Mucosa of descending colon (tissue), 3 donors: ENCODE measurements at regions not wholly inside any gene's neighbourhood (a gene's known extent, or its start where the extent isn't known, plus 50 kb on each side); places are given as distances from the start of the nearest gene placed in this dataset.

Experiments used
- ATAC-seq: fragments of 200-7000 bp; cut with Tn5 transposase; one replicate; pipeline ENCODE4 v1.9.1; 2020; ENCODE audit warnings: mild to moderate bottlenecking, moderate library complexity
- DNase-seq, 3 donors: peaks; one replicate each; pipeline ENCODE4 v3.0.0-alpha.2; 2020
- H3K36me3 ChIP-seq: fragments of 200-600 bp; one replicate; pipeline ENCODE4 v1.8.0; 2021; ENCODE audit warnings: low read depth, mild to moderate bottlenecking
- H3K4me1 ChIP-seq: fragments of 200-600 bp; one replicate; pipeline ENCODE4 v1.8.0; 2021; ENCODE audit warnings: low read depth, mild to moderate bottlenecking
- H3K4me3 ChIP-seq: fragments of 200-600 bp; one replicate; pipeline ENCODE4 v1.8.0; 2021; ENCODE audit warnings: mild to moderate bottlenecking
- H3K9me3 ChIP-seq: fragments of 200-600 bp; one replicate; pipeline ENCODE4 v1.8.0; 2021; ENCODE audit warnings: mild to moderate bottlenecking
- intact Hi-C, 2 donors: fragments of 100-400 bp; cut with DNase I in 1 of 2; cut with micrococcal nuclease in 1 of 2; formaldehyde crosslinking; loops; one replicate each; pipeline versions ENCODE4 v1.11.0 to v1.11.1; 2022; cut with DNase I, micrococcal nuclease
- TF ChIP-seq, protein P1 (sequence below): fragments of 200-600 bp; IDR thresholded peaks from one replicate; pipeline ENCODE4 v1.8.0; 2022; ENCODE audit warnings: antibody characterized with exemption, mild to moderate bottlenecking
- donor health status: DM: no; HTN: no; CAD: no; lungs with moderate emphysema.
- donor health status: DM: no; HTN: no; CAD: no.
- donor health status: DM: no; HTN: yes; CAD: no.

GRCh38 chr6:4580361-4580760 is 195.8 kb upstream of the CDYL start:
- DNase-seq, result no peak
- Histone ChIP-seq H3K4me3 (no peak overlapping the region), H3K4me1 (no peaks in the 10 kb centered on the region), H3K36me3 (no peaks in the 10 kb centered on the region), H3K9me3 (no peaks in the 10 kb centered on the region)
- intact Hi-C loops, result no loop called here
- ATAC-seq, result no peak
- TF ChIP-seq, protein P1, sequence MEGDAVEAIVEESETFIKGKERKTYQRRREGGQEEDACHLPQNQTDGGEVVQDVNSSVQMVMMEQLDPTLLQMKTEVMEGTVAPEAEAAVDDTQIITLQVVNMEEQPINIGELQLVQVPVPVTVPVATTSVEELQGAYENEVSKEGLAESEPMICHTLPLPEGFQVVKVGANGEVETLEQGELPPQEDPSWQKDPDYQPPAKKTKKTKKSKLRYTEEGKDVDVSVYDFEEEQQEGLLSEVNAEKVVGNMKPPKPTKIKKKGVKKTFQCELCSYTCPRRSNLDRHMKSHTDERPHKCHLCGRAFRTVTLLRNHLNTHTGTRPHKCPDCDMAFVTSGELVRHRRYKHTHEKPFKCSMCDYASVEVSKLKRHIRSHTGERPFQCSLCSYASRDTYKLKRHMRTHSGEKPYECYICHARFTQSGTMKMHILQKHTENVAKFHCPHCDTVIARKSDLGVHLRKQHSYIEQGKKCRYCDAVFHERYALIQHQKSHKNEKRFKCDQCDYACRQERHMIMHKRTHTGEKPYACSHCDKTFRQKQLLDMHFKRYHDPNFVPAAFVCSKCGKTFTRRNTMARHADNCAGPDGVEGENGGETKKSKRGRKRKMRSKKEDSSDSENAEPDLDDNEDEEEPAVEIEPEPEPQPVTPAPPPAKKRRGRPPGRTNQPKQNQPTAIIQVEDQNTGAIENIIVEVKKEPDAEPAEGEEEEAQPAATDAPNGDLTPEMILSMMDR, result no peak

DNA sequence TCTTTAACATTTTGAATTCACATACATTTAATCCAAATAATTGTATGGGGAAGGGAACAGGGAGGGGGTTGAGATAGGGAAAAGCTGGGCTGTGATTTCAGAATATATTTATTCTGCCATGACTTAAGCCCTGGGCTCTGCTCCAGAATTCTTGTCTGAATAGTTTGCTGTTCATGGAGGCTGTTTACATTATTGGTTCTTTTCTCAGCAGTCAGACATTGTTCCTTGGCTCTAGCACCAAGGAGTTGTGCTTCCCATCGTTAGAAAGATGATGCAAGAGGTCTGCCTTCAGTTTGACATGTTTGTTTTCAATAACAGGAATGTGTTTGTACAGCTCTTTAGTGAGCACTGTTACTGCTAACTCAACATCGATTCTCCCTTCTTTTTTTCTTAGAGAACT is 198.8 kb upstream of the CDYL start:
- TF ChIP-seq, protein P1, result no peak
- peak; percentile 31 for ATAC-seq

DNA sequence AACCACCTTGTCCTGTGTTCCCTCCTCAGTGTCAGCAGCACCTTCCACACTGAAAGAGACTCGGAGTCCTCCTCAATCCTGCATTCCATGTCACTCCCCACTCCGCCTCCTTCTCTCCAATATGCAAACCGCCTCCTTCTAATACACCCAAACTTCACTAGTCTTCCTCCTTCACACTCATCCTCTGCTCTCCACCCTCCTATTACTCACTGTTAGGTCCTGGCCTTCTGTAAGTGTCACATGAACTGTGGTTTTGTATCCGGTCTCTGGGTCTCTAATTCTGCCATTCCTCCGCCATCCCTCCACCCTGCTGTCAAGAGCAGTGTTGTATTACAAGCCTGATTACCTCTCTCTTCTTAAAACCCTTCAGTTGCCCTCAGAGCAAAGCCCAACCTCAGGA is 200.5 kb upstream of the CDYL start:
- no peak for DNase-seq
- Histone ChIP-seq H3K4me3 (no peak overlapping the region), H3K9me3 (peaks cover 12% of the 10 kb centered on the region), H3K36me3 (no peaks in the 10 kb centered on the region), H3K4me1 (no peaks in the 10 kb centered on the region)
- TF ChIP-seq, protein P1, result no peak
- no peak for ATAC-seq
- intact Hi-C loops, result no loop called here

More for the DNA sequence above, 198.8 kb upstream of the CDYL start:
- Histone ChIP-seq H3K4me3 (no peak overlapping the region), H3K9me3 (no peaks in the 10 kb centered on the region), H3K36me3 (no peaks in the 10 kb centered on the region), H3K4me1 (no peaks in the 10 kb centered on the region)
- peak in 1 of 3 donors; percentile 19 for DNase-seq
- intact Hi-C loops, result no loop called here

GRCh38 chr6:4574007-4574406 is 202.2 kb upstream of the CDYL start:
- DNase-seq (no peak), ATAC-seq (no peak)
- Histone ChIP-seq H3K4me1 (no peaks in the 10 kb centered on the region), H3K9me3 (peaks cover 14% of the 10 kb centered on the region), H3K4me3 (no peak overlapping the region), H3K36me3 (no peaks in the 10 kb centered on the region)
- TF ChIP-seq, protein P1, result no peak
- intact Hi-C loops, result no loop called here

DNA sequence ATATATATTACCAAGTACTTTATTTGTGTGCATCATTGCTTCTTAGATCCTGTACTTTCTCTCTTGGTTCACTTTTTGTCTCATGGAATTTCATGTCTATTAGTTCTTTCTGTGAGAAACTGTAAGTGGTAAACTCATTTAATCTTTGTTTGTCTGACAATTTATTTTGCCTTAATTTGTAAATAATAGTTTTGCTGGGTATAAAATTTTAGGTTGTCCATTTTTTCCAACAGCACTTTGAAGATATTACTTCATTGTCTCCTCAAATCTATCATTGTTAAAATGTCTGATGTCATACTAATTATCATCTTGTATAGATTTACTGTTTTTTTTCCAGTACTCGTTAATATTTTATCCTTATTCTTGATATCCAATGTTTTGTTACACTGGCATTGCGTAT is 205.2 kb upstream of the CDYL start:
- ATAC-seq, result no peak
- TF ChIP-seq, protein P1, result no peak
- H3K36me3 ChIP-seq, result no peaks in the 10 kb centered on the region

DNA sequence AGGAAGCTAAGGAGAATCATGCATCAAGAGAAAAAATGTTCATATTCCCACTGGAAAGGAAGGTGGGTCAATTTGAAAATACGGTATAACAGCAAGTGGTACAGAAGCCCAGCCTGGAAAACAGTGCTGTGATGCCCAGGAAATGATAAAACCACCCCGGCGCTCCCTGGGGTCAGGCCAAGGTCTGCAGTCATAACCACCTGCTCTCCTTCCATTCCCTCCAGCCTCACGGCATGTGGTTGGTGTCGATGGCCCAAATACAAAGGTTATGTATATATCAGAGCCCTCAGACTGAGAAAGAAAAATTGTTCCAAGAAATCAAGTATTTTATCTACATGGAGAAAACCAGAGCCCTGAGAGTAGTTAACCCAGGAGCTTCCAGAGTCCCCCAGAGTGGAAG is 208.1 kb upstream of the CDYL start:
- DNase-seq (no peak), ATAC-seq (no peak)
- Histone ChIP-seq H3K36me3 (no peaks in the 10 kb centered on the region), H3K4me1 (no peaks in the 10 kb centered on the region), H3K4me3 (no peak overlapping the region), H3K9me3 (peaks cover 14% of the 10 kb centered on the region)
- TF ChIP-seq, protein P1, result no peak
- intact Hi-C loops, result no loop called here

More for the DNA sequence above, 205.2 kb upstream of the CDYL start:
- intact Hi-C loops, result no loop called here
- Histone ChIP-seq H3K4me1 (no peaks in the 10 kb centered on the region), H3K4me3 (no peak overlapping the region), H3K9me3 (peaks cover 14% of the 10 kb centered on the region)
- no peak for DNase-seq
